Natural killer cell (primary cell): ENCODE measurements at regions not wholly inside any gene's neighbourhood (a gene's known extent, or its start where the extent isn't known, plus 50 kb on each side); places are given as distances from the start of the nearest gene placed in this dataset.

ENCODE experiments used
- ATAC-seq, 3 donors: fragments of 150-1000 bp in 2 of 3; fragments of 200-7000 bp in 1 of 3; cut with Tn5 transposase; 1 replicate in 1 of 3; 2 replicates in 2 of 3; pipeline ENCODE4 v1.10.0; 2021; ENCODE audit warnings: mild to moderate bottlenecking in 2 of 3, moderate library complexity in 2 of 3
- DNase-seq, 2 donors: peaks; one replicate each; pipeline versions ENCODE4 v3.0.0 to v3.0.0-alpha.2; 2013 to 2021; ENCODE audit warnings: mixed read lengths in 1 of 2
- H3K27ac ChIP-seq: one replicate; pipeline ENCODE4 v1.5.1; 2013; ENCODE audit warnings: mild to moderate bottlenecking, low read length
- H3K27me3 ChIP-seq: one replicate; pipeline ENCODE4 v1.6.1; 2013; ENCODE audit warnings: low read length; ENCODE audit not compliant: control insufficient read depth, insufficient read depth
- H3K36me3 ChIP-seq: one replicate; pipeline ENCODE4 v1.6.1; 2013; ENCODE audit warnings: low read length; ENCODE audit not compliant: control insufficient read depth, insufficient read depth
- H3K4me1 ChIP-seq: one replicate; pipeline ENCODE4 v1.6.1; 2013; ENCODE audit warnings: low read length; ENCODE audit not compliant: control insufficient read depth, insufficient read depth
- H3K4me3 ChIP-seq: one replicate; pipeline ENCODE4 v1.5.1; 2013; ENCODE audit warnings: low read length
- H3K9me3 ChIP-seq: one replicate; pipeline ENCODE4 v1.6.1; 2013; ENCODE audit warnings: low read length; ENCODE audit not compliant: control insufficient read depth, insufficient read depth
- H3K27ac Mint-ChIP-seq, 2 donors: one replicate each; pipeline ENCODE4 v1.8.0; 2022; ENCODE audit warnings: mild to moderate bottlenecking in 2 of 2, mixed read lengths in 2 of 2, moderate library complexity in 1 of 2
- H3K27me3 Mint-ChIP-seq, 2 donors: one replicate each; pipeline ENCODE4 v1.8.0; 2022; ENCODE audit warnings: low read depth in 2 of 2, mixed read lengths in 2 of 2
- H3K36me3 Mint-ChIP-seq: one replicate; pipeline ENCODE4 v1.8.0; 2022; ENCODE audit warnings: mixed read lengths
- H3K4me1 Mint-ChIP-seq, 2 donors: one replicate each; pipeline ENCODE4 v1.8.0; 2022; ENCODE audit warnings: mixed read lengths in 2 of 2
- H3K4me3 Mint-ChIP-seq: one replicate; pipeline ENCODE4 v1.8.0; 2022; ENCODE audit warnings: mild to moderate bottlenecking, moderate library complexity, mixed read lengths
- H3K9me3 Mint-ChIP-seq, 2 donors: one replicate each; pipeline ENCODE4 v1.8.0; 2022; ENCODE audit warnings: mixed read lengths in 2 of 2
- CTCF ChIP-seq: fragments of 200-600 bp; IDR thresholded peaks from one replicate; pipeline ENCODE4 v1.8.0; 2022; ENCODE audit warnings: antibody characterized with exemption
- WGBS: methylation state at CpG from one replicate; pipeline ENCODE4 v1.1.7; 2013; ENCODE audit warnings: missing lambda C conversion rate; ENCODE audit not compliant: insufficient coverage; 5-methylcytosine and 5-hydroxymethylcytosine counted together
- intact Hi-C: fragments of 100-400 bp; cut with micrococcal nuclease; formaldehyde crosslinking; loops from one replicate; pipeline ENCODE4 v1.14.2; 2022

DNA sequence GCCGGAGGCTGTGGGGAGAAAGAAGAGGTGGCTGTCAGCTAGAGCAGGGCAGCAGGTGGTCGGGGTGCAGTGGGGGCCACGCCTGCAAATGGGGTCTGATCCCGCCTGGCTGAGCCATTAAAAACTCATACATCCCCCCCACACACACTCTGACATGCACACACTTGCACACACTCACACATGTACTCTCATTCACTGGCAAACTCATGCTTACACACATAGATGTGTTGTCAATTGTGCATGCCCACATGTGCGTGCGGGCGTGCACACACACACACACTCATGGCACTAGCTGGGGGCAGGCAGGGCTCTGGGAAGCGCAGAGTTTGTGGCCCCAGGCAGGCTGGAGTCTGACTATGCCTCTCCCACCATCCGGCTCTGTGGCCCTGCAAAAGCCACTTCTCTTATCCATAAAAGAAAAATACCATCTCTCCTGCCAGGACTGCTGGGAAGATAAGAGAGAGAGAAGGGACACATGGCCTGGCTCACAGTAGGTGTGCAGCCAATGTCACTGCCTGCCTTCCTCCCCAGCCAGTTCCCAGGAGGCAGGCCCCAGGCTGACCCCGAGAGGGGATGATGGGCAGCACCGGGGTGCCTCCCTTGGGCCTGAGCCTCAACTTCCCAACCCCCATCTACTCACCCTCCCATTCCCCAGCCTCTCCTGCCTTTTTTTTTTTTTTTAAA is 163.5 kb upstream of the LINGO1 start:
- WGBS = 75% methylated on average over 10 of the region's 11 CpGs
- Mint-ChIP-seq H3K9me3 (no peaks in the 10 kb centered on the region), H3K27me3 (peaks cover 7 to 15% of the 10 kb centered on the region in 2 donors), H3K27ac (no peak overlapping the region), H3K4me3 (no peak overlapping the region), H3K36me3 (no peaks in the 10 kb centered on the region), H3K4me1 (no peaks in the 10 kb centered on the region)
- DNase-seq (no peak), ATAC-seq (peak in 1 of 3 donors; percentile 5)
- Histone ChIP-seq H3K4me3 (no peak overlapping the region), H3K27me3 (no peaks in the 10 kb centered on the region), H3K27ac (no peak overlapping the region), H3K4me1 (no peaks in the 10 kb centered on the region), H3K36me3 (no peaks in the 10 kb centered on the region), H3K9me3 (no peaks in the 10 kb centered on the region)
- no peak for TF ChIP-seq CTCF
- intact Hi-C loops = no loop called here

GRCh38 chr15:77795446-77795845 is 162.7 kb upstream of the LINGO1 start:
- no peaks in the 10 kb centered on the region for H3K9me3 Mint-ChIP-seq
- no peaks in the 10 kb centered on the region for H3K36me3 Mint-ChIP-seq
- H3K4me1 ChIP-seq = no peaks in the 10 kb centered on the region
- no peaks in the 10 kb centered on the region for H3K4me1 Mint-ChIP-seq
- H3K4me3 ChIP-seq = no peak overlapping the region
- intact Hi-C loops = no loop called here
- ATAC-seq (no peak), DNase-seq (no peak)
- WGBS = 76% methylated on average over 8 of the region's 10 CpGs
- H3K27ac ChIP-seq = no peak overlapping the region
- peaks cover 7 to 15% of the 10 kb centered on the region in 2 donors for H3K27me3 Mint-ChIP-seq
- no peaks in the 10 kb centered on the region for H3K36me3 ChIP-seq
- H3K27me3 ChIP-seq = no peaks in the 10 kb centered on the region
- H3K27ac Mint-ChIP-seq = no peak overlapping the region
- H3K4me3 Mint-ChIP-seq = no peak overlapping the region
- no peak for TF ChIP-seq CTCF
- H3K9me3 ChIP-seq = no peaks in the 10 kb centered on the region

DNA sequence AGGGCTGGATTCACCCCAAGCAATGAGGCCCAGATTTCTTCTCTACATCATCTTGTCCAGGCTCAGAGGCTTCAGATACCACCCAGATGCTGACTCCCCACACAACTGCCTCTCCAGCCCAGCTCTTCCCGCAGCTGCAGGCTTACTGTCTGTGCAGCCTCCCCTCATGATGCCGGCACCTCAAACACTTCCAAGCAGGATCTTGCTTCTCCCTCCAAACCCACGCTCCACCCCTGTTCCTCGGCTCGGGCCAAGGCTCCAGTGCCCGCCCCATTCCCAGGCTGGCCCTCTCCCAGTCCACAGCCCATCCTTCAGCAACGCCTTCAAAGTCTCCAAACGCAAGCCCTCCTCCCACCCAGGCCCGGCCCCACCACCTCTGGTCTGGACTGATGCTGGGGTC is 159.2 kb upstream of the LINGO1 start:
- Mint-ChIP-seq H3K4me1 (no peaks in the 10 kb centered on the region), H3K9me3 (no peaks in the 10 kb centered on the region), H3K4me3 (no peak overlapping the region), H3K36me3 (no peaks in the 10 kb centered on the region), H3K27me3 (peaks cover 8 to 10% of the 10 kb centered on the region in 2 donors), H3K27ac (no peak overlapping the region)
- TF ChIP-seq CTCF = no peak
- no peak for ATAC-seq
- Histone ChIP-seq H3K27me3 (no peaks in the 10 kb centered on the region), H3K9me3 (no peaks in the 10 kb centered on the region), H3K27ac (no peak overlapping the region), H3K4me1 (no peaks in the 10 kb centered on the region), H3K36me3 (no peaks in the 10 kb centered on the region), H3K4me3 (no peak overlapping the region)
- WGBS = 91% methylated on average over 9 of the region's 9 CpGs
- intact Hi-C loops = no loop called here
- DNase-seq = no peak

- ATAC-seq = no peak
- no peak for TF ChIP-seq CTCF
Measured at GRCh38 chr15:77790481-77790880, 157.8 kb upstream of the LINGO1 start.

More at GRCh38 chr15:77790481-77790880, 157.8 kb upstream of the LINGO1 start:
- Mint-ChIP-seq H3K36me3 (no peaks in the 10 kb centered on the region), H3K4me3 (no peak overlapping the region), H3K9me3 (no peaks in the 10 kb centered on the region), H3K4me1 (no peaks in the 10 kb centered on the region), H3K27ac (no peak overlapping the region), H3K27me3 (peaks cover 8 to 10% of the 10 kb centered on the region in 2 donors)
- H3K27ac ChIP-seq = no peak overlapping the region
- no peaks in the 10 kb centered on the region for H3K36me3 ChIP-seq
- H3K27me3 ChIP-seq = no peaks in the 10 kb centered on the region
- intact Hi-C loops = no loop called here
- H3K9me3 ChIP-seq = no peaks in the 10 kb centered on the region
- no peak for DNase-seq
- 5% methylated on average over 3 of the region's 3 CpGs for WGBS
- H3K4me3 ChIP-seq = no peak overlapping the region
- H3K4me1 ChIP-seq = no peaks in the 10 kb centered on the region
